ENCODE measurements at regions not wholly inside any gene's neighbourhood (a gene's known extent, or its start where the extent isn't known, plus 50 kb on each side); places are given as distances from the start of the nearest gene placed in this dataset.
"Not testable (repeated sequence)": the region's sequence is repeated elsewhere in the genome, so short reads cannot be mapped to it uniquely, and the experiment has no call there.

- H3K36me3 ChIP-seq; H3K4me1 ChIP-seq; H3K9me3 ChIP-seq (replicated peaks); intact Hi-C loops (cut with micrococcal nuclease); DNase-seq; H3K27me3 ChIP-seq (ENCODE audit: low read depth): not testable (repeated sequence)
- peak overlapping the region; percentile 77 for H3K27ac ChIP-seq (replicated peaks)
- peak overlapping the region; percentile 69 for H3K4me3 ChIP-seq
Measured at GRCh38 chr9:39463696-39464095, 108.2 kb downstream of the SPATA31A1 start.

GRCh38 chr9:39464122-39464777 lies 108.8 kb downstream of the SPATA31A1 start:
- H3K4me1 ChIP-seq; intact Hi-C loops (cut with micrococcal nuclease); H3K9me3 ChIP-seq (replicated peaks); H3K36me3 ChIP-seq; H3K27me3 ChIP-seq (ENCODE audit: low read depth): not testable (repeated sequence)
- peak overlapping the region; percentile 77 for H3K27ac ChIP-seq (replicated peaks)
- H3K4me3 ChIP-seq = peak overlapping the region; percentile 69
- DNase-seq = peak; percentile 86

GRCh38 chr9:39474499-39474898 lies 119.0 kb downstream of the SPATA31A1 start:
- H3K4me1 ChIP-seq; DNase-seq; H3K4me3 ChIP-seq; H3K36me3 ChIP-seq; H3K27ac ChIP-seq (replicated peaks); H3K9me3 ChIP-seq (replicated peaks); intact Hi-C loops (cut with micrococcal nuclease); H3K27me3 ChIP-seq (ENCODE audit: low read depth): not testable (repeated sequence)

GRCh38 chr9:39483073-39483472 lies 127.6 kb downstream of the SPATA31A1 start:
- H3K27ac ChIP-seq (replicated peaks); H3K36me3 ChIP-seq; H3K27me3 ChIP-seq (ENCODE audit: low read depth); H3K4me1 ChIP-seq; H3K9me3 ChIP-seq (replicated peaks); H3K4me3 ChIP-seq; intact Hi-C loops (cut with micrococcal nuclease); DNase-seq: not testable (repeated sequence)

- H3K27ac ChIP-seq (replicated peaks); H3K4me3 ChIP-seq; H3K9me3 ChIP-seq (replicated peaks); intact Hi-C loops (cut with micrococcal nuclease); H3K36me3 ChIP-seq; DNase-seq; H3K4me1 ChIP-seq; H3K27me3 ChIP-seq (ENCODE audit: low read depth): not testable (repeated sequence)
Measured at GRCh38 chr9:39483880-39484279, 128.4 kb downstream of the SPATA31A1 start.

- intact Hi-C loops (cut with micrococcal nuclease); H3K9me3 ChIP-seq (replicated peaks); H3K4me3 ChIP-seq; H3K4me1 ChIP-seq; H3K27ac ChIP-seq (replicated peaks); DNase-seq; H3K36me3 ChIP-seq; H3K27me3 ChIP-seq (ENCODE audit: low read depth): not testable (repeated sequence)
Measured at GRCh38 chr9:39484292-39484691, 128.8 kb downstream of the SPATA31A1 start.

GRCh38 chr9:39487477-39487876 lies 132.0 kb downstream of the SPATA31A1 start:
- H3K4me1 ChIP-seq; H3K27me3 ChIP-seq (ENCODE audit: low read depth); H3K27ac ChIP-seq (replicated peaks); H3K9me3 ChIP-seq (replicated peaks); DNase-seq; H3K4me3 ChIP-seq; intact Hi-C loops (cut with micrococcal nuclease); H3K36me3 ChIP-seq: not testable (repeated sequence)

GRCh38 chr9:39496248-39496647 lies 140.8 kb downstream of the SPATA31A1 start:
- H3K27ac ChIP-seq (replicated peaks); intact Hi-C loops (cut with micrococcal nuclease); H3K4me3 ChIP-seq; DNase-seq; H3K9me3 ChIP-seq (replicated peaks); H3K36me3 ChIP-seq; H3K27me3 ChIP-seq (ENCODE audit: low read depth); H3K4me1 ChIP-seq: not testable (repeated sequence)

- intact Hi-C loops (cut with micrococcal nuclease); H3K36me3 ChIP-seq; DNase-seq; H3K4me3 ChIP-seq; H3K27me3 ChIP-seq (ENCODE audit: low read depth); H3K27ac ChIP-seq (replicated peaks); H3K9me3 ChIP-seq (replicated peaks); H3K4me1 ChIP-seq: not testable (repeated sequence)
Measured at GRCh38 chr9:39503178-39503577, 147.7 kb downstream of the SPATA31A1 start.

- H3K27me3 ChIP-seq (ENCODE audit: low read depth); DNase-seq; H3K4me1 ChIP-seq; H3K36me3 ChIP-seq; H3K27ac ChIP-seq (replicated peaks); H3K4me3 ChIP-seq; H3K9me3 ChIP-seq (replicated peaks); intact Hi-C loops (cut with micrococcal nuclease): not testable (repeated sequence)
Measured at GRCh38 chr9:39527387-39528029, 172.0 kb downstream of the SPATA31A1 start.

- DNase-seq; intact Hi-C loops (cut with micrococcal nuclease); H3K4me3 ChIP-seq; H3K4me1 ChIP-seq; H3K27me3 ChIP-seq (ENCODE audit: low read depth); H3K27ac ChIP-seq (replicated peaks); H3K9me3 ChIP-seq (replicated peaks); H3K36me3 ChIP-seq: not testable (repeated sequence)
Measured at GRCh38 chr9:39532597-39532996, 177.1 kb downstream of the SPATA31A1 start.

- H3K9me3 ChIP-seq (replicated peaks); H3K27me3 ChIP-seq (ENCODE audit: low read depth); DNase-seq; H3K27ac ChIP-seq (replicated peaks); H3K4me1 ChIP-seq; H3K4me3 ChIP-seq; intact Hi-C loops (cut with micrococcal nuclease); H3K36me3 ChIP-seq: not testable (repeated sequence)
Measured at GRCh38 chr9:39533001-39533762, 177.7 kb downstream of the SPATA31A1 start.

- intact Hi-C loops (cut with micrococcal nuclease); DNase-seq; H3K4me1 ChIP-seq; H3K27me3 ChIP-seq (ENCODE audit: low read depth); H3K4me3 ChIP-seq; H3K27ac ChIP-seq (replicated peaks); H3K9me3 ChIP-seq (replicated peaks); H3K36me3 ChIP-seq: not testable (repeated sequence)
Measured at GRCh38 chr9:39533763-39534548, 178.5 kb downstream of the SPATA31A1 start.
